ENCODE measurements at regions not wholly inside any gene's neighbourhood (a gene's known extent, or its start where the extent isn't known, plus 50 kb on each side); places are given as distances from the start of the nearest gene placed in this dataset.

DNA sequence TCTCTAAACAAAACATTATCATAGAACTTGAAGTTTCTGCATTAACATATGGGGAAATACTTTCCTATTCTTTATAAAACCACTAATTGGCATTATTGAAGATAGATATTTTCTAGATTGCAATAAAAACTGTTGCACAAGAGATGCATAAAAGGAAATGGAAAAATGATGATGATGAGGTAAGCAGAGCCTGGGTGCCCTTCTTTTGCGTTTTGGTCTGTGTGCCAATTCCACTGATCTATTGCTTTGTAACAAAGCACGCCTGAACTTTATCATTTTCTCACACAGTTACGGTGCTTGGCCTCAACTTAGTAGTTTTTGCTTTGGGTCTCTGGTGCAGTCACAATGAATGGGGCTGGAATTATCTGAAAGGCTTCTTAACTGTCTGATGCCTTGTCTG lies 450.5 kb downstream of the MAFB start:
- no peaks in the 10 kb centered on the region for H3K9me3 ChIP-seq
- TF ChIP-seq POLR2AphosphoS5 (IDR thresholded peaks at IDR 0.05) (no peak), POLR2A (IDR thresholded peaks at IDR 0.05) (no peak), EP300 (IDR thresholded peaks at IDR 0.05) (no peak)
- TF ChIP-seq, protein P1, sequence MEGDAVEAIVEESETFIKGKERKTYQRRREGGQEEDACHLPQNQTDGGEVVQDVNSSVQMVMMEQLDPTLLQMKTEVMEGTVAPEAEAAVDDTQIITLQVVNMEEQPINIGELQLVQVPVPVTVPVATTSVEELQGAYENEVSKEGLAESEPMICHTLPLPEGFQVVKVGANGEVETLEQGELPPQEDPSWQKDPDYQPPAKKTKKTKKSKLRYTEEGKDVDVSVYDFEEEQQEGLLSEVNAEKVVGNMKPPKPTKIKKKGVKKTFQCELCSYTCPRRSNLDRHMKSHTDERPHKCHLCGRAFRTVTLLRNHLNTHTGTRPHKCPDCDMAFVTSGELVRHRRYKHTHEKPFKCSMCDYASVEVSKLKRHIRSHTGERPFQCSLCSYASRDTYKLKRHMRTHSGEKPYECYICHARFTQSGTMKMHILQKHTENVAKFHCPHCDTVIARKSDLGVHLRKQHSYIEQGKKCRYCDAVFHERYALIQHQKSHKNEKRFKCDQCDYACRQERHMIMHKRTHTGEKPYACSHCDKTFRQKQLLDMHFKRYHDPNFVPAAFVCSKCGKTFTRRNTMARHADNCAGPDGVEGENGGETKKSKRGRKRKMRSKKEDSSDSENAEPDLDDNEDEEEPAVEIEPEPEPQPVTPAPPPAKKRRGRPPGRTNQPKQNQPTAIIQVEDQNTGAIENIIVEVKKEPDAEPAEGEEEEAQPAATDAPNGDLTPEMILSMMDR (IDR thresholded peaks at IDR 0.05), result no peak
- no peaks in the 10 kb centered on the region for H3K36me3 ChIP-seq
- peaks cover 20% of the 10 kb centered on the region for H3K27me3 ChIP-seq
- WGBS, 2 donors (ENCODE audit: low coverage in 1 of 2), result 66 to 72% methylated on average over 3 of the region's 3 CpGs
- no peak overlapping the region for H3K4me3 ChIP-seq
- H3K4me1 ChIP-seq, result no peaks in the 10 kb centered on the region
- no peak for ATAC-seq
- no peak overlapping the region for H3K27ac ChIP-seq

DNA sequence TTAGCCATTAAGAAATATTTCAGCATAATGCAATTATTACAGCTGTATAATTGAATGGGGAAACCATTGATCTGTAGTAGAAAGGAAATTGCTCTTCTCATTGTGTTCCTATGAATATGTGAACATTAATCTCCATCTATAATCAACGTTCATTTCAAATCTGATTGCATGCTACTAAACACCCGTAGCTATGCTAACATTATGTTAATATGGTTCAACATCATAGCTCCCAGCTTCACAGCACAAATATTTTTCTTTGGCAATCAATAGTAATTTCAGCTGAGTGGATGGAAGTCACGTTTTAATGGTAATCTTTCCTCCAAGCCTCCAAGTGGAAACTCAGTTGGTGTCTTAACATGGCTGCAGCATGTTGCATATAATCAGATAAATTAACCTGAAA lies 454.4 kb downstream of the MAFB start:
- H3K4me1 ChIP-seq, result no peaks in the 10 kb centered on the region
- TF ChIP-seq EP300 (IDR thresholded peaks at IDR 0.05) (no peak), POLR2A (IDR thresholded peaks at IDR 0.05) (no peak)
- TF ChIP-seq, protein P1 (IDR thresholded peaks at IDR 0.05), result no peak
- no peak for ATAC-seq
- H3K9me3 ChIP-seq, result no peaks in the 10 kb centered on the region
- no peaks in the 10 kb centered on the region for H3K36me3 ChIP-seq
- H3K27ac ChIP-seq, result no peak overlapping the region
- no peak overlapping the region for H3K4me3 ChIP-seq
- 69 to 78% methylated on average over 3 of the region's 3 CpGs for WGBS, 2 donors (ENCODE audit: low coverage in 1 of 2)
- peaks cover 8% of the 10 kb centered on the region for H3K27me3 ChIP-seq

DNA sequence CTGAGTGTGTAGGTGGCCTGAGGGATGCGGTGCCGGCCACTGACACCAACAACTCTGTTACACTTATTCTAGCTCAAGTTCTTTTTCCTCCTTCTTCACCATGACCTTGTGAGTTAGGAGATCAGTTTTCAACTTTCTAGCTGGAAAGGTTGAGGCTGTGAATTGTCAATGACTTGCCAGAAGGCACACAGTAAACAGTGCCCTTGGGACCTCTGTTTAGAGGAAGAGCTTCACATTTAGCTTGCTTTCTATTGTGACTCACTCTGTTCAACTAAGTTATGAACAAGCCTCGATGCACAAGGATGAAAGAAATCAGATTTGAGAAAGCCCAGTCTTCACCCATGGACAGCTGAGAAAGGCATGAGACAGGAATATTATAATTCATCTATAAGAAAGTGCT lies 455.6 kb downstream of the MAFB start:
- Histone ChIP-seq H3K4me3 (no peak overlapping the region), H3K4me1 (no peaks in the 10 kb centered on the region), H3K27me3 (peaks cover 3% of the 10 kb centered on the region), H3K9me3 (no peaks in the 10 kb centered on the region), H3K27ac (no peak overlapping the region), H3K36me3 (no peaks in the 10 kb centered on the region)
- ATAC-seq, result no peak
- WGBS, 2 donors (ENCODE audit: low coverage in 1 of 2), result 57 to 78% methylated on average over 3 of the region's 3 CpGs
- TF ChIP-seq, protein P1 (IDR thresholded peaks at IDR 0.05), result no peak
- TF ChIP-seq EP300 (IDR thresholded peaks at IDR 0.05) (no peak), POLR2AphosphoS5 (IDR thresholded peaks at IDR 0.05) (no peak)

DNA sequence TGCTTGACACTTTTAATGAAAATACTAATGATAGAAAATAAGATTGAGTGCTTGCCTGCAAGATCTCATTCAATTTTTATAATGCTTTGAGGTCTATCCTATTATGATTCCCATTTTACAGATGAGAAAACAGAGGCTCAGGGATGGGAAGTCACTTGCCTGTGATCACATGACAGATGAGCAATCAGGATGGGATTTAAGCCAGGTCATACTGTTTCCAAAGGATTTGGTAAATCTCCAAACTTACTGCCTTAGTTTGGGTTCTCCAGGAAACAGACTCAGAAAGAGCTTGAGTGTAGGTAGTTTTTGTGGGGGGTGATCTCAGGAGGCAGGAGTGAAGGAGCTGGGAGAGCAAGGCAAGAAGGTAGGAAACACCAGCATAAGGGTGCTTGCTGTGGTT lies 456.3 kb downstream of the MAFB start:
- H3K36me3 ChIP-seq, result no peaks in the 10 kb centered on the region
- no peaks in the 10 kb centered on the region for H3K9me3 ChIP-seq
- H3K4me1 ChIP-seq, result no peaks in the 10 kb centered on the region
- H3K27me3 ChIP-seq, result peaks cover 3% of the 10 kb centered on the region
- TF ChIP-seq, protein P1 (IDR thresholded peaks at IDR 0.05), result no peak
- TF ChIP-seq EP300 (IDR thresholded peaks at IDR 0.05), result no peak
- TF ChIP-seq POLR2A (IDR thresholded peaks at IDR 0.05), result no peak
- TF ChIP-seq POLR2AphosphoS5 (IDR thresholded peaks at IDR 0.05), result no peak
- ATAC-seq, result no peak
- no peak overlapping the region for H3K27ac ChIP-seq
- no peak overlapping the region for H3K4me3 ChIP-seq

DNA sequence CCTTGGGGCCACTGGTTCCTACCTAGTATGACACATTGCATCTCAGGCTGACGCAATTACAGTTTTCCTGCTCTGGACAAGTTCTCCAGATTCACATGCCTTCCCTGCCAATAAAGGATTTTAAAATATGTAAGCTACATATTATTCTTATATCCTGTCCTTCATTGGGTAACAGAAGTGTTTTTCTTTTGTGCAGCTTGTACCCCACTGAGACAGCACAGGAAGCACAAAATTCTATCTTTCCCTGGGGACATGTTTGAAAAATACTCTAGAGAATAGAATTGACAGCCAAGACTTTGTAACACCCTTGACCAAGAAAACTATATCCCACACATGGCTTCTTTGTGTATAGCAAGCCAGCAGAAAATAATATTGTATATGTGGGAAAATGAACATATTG lies 456.8 kb downstream of the MAFB start:
- no peak for ATAC-seq
- H3K36me3 ChIP-seq, result no peaks in the 10 kb centered on the region
- H3K27ac ChIP-seq, result no peak overlapping the region
- no peaks in the 10 kb centered on the region for H3K9me3 ChIP-seq
- TF ChIP-seq POLR2A (IDR thresholded peaks at IDR 0.05) (no peak), POLR2AphosphoS5 (IDR thresholded peaks at IDR 0.05) (no peak), EP300 (IDR thresholded peaks at IDR 0.05) (no peak)
- TF ChIP-seq, protein P1 (IDR thresholded peaks at IDR 0.05), result no peak
- no peaks in the 10 kb centered on the region for H3K4me1 ChIP-seq
- no peak overlapping the region for H3K4me3 ChIP-seq
- WGBS, 2 donors (ENCODE audit: low coverage in 1 of 2), result 86 to 87% methylated on average over 1 of the region's 1 CpG
- H3K27me3 ChIP-seq, result peaks cover 3% of the 10 kb centered on the region
